Nephron progenitor cell (in vitro differentiated cells): ENCODE measurements at regions not wholly inside any gene's neighbourhood (a gene's known extent, or its start where the extent isn't known, plus 50 kb on each side); places are given as distances from the start of the nearest gene placed in this dataset.

ENCODE experiments used
- DNase-seq: peaks from one replicate; pipeline ENCODE4 v3.0.0; 2021
- H3K27ac Mint-ChIP-seq: 2 replicates; pipeline ENCODE4 v1.8.0; 2021; ENCODE audit warnings: mild to moderate bottlenecking, moderate library complexity, mixed read lengths
- H3K27me3 Mint-ChIP-seq: 2 replicates; pipeline ENCODE4 v1.8.0; 2021; ENCODE audit warnings: mild to moderate bottlenecking, low read depth, mixed read lengths; ENCODE audit not compliant: poor library complexity
- H3K36me3 Mint-ChIP-seq: 2 replicates; pipeline ENCODE4 v1.8.0; 2021; ENCODE audit warnings: low read depth, mixed read lengths
- H3K4me1 Mint-ChIP-seq: 2 replicates; pipeline ENCODE4 v1.8.0; 2021; ENCODE audit warnings: mixed read lengths
- H3K4me3 Mint-ChIP-seq: 2 replicates; pipeline ENCODE4 v1.8.0; 2021; ENCODE audit warnings: mild to moderate bottlenecking, moderate library complexity, mixed read lengths
- H3K9me3 Mint-ChIP-seq: 2 replicates; pipeline ENCODE4 v1.8.0; 2021; ENCODE audit warnings: mild to moderate bottlenecking, moderate library complexity, mixed read lengths
- CTCF ChIP-seq: fragments of 200-600 bp; sonication (generic); IDR thresholded peaks from 2 replicates; pipeline ENCODE4 v1.5.0; 2021; ENCODE audit warnings: antibody characterized with exemption

- Mint-ChIP-seq H3K27me3 (no peaks in the 10 kb centered on the region), H3K4me3 (no peak overlapping the region), H3K27ac (no peak overlapping the region), H3K9me3 (no peaks in the 10 kb centered on the region), H3K4me1 (no peaks in the 10 kb centered on the region), H3K36me3 (no peaks in the 10 kb centered on the region)
- no peak for DNase-seq
- no peak for TF ChIP-seq CTCF
Measured at GRCh38 chr21:25396135-25396711, 211.1 kb downstream of the MRPL39 start.

- TF ChIP-seq CTCF, result no peak
- Mint-ChIP-seq H3K27ac (no peak overlapping the region), H3K4me3 (no peak overlapping the region)
Measured at GRCh38 chr21:25391777-25392176, 215.5 kb downstream of the MRPL39 start.

GRCh38 chr21:25390701-25391100 is 216.6 kb downstream of the MRPL39 start:
- Mint-ChIP-seq H3K4me3 (no peak overlapping the region), H3K36me3 (no peaks in the 10 kb centered on the region), H3K4me1 (peaks cover 15% of the 10 kb centered on the region), H3K9me3 (peaks cover 9% of the 10 kb centered on the region), H3K27me3 (no peaks in the 10 kb centered on the region), H3K27ac (no peak overlapping the region)
- no peak for TF ChIP-seq CTCF
- no peak for DNase-seq

More at GRCh38 chr21:25391777-25392176, 215.5 kb downstream of the MRPL39 start:
- H3K9me3 Mint-ChIP-seq, result peaks cover 9% of the 10 kb centered on the region
- H3K27me3 Mint-ChIP-seq, result no peaks in the 10 kb centered on the region
- DNase-seq, result no peak
- no peaks in the 10 kb centered on the region for H3K36me3 Mint-ChIP-seq
- H3K4me1 Mint-ChIP-seq, result peaks cover 10% of the 10 kb centered on the region

GRCh38 chr21:25387665-25388064 is 219.6 kb downstream of the MRPL39 start:
- Mint-ChIP-seq H3K27ac (no peak overlapping the region), H3K36me3 (no peaks in the 10 kb centered on the region), H3K27me3 (peaks cover 3% of the 10 kb centered on the region), H3K4me1 (peaks cover 15% of the 10 kb centered on the region), H3K4me3 (no peak overlapping the region), H3K9me3 (peaks cover 9% of the 10 kb centered on the region)
- DNase-seq, result no peak
- no peak for TF ChIP-seq CTCF

GRCh38 chr21:25385911-25386474 is 221.3 kb downstream of the MRPL39 start:
- Mint-ChIP-seq H3K4me1 (peaks cover 15% of the 10 kb centered on the region), H3K27me3 (peaks cover 6% of the 10 kb centered on the region), H3K9me3 (peaks cover 9% of the 10 kb centered on the region), H3K27ac (no peak overlapping the region), H3K36me3 (no peaks in the 10 kb centered on the region), H3K4me3 (no peak overlapping the region)
- DNase-seq, result peak; percentile 48
- peak; percentile 88 for TF ChIP-seq CTCF

GRCh38 chr21:25385341-25385740 is 221.9 kb downstream of the MRPL39 start:
- Mint-ChIP-seq H3K9me3 (peaks cover 5% of the 10 kb centered on the region), H3K4me1 (peaks cover 15% of the 10 kb centered on the region), H3K36me3 (no peaks in the 10 kb centered on the region), H3K27ac (no peak overlapping the region), H3K4me3 (no peak overlapping the region), H3K27me3 (peaks cover 6% of the 10 kb centered on the region)
- no peak for DNase-seq
- no peak for TF ChIP-seq CTCF
